ENCODE measurements at regions not wholly inside any gene's neighbourhood (a gene's known extent, or its start where the extent isn't known, plus 50 kb on each side); places are given as distances from the start of the nearest gene placed in this dataset.
"Not testable (repeated sequence)": the region's sequence is repeated elsewhere in the genome, so short reads cannot be mapped to it uniquely, and the experiment has no call there.

- TF ChIP-seq, protein P1, sequence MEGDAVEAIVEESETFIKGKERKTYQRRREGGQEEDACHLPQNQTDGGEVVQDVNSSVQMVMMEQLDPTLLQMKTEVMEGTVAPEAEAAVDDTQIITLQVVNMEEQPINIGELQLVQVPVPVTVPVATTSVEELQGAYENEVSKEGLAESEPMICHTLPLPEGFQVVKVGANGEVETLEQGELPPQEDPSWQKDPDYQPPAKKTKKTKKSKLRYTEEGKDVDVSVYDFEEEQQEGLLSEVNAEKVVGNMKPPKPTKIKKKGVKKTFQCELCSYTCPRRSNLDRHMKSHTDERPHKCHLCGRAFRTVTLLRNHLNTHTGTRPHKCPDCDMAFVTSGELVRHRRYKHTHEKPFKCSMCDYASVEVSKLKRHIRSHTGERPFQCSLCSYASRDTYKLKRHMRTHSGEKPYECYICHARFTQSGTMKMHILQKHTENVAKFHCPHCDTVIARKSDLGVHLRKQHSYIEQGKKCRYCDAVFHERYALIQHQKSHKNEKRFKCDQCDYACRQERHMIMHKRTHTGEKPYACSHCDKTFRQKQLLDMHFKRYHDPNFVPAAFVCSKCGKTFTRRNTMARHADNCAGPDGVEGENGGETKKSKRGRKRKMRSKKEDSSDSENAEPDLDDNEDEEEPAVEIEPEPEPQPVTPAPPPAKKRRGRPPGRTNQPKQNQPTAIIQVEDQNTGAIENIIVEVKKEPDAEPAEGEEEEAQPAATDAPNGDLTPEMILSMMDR (IDR thresholded peaks at IDR 0.05; ENCODE audit: control extremely low read depth, extremely low read depth, low read depth, missing control alignments), result no peak
- no peak for DNase-seq (ENCODE audit: extremely low spot score)
- ChIA-PET POLR2A (no interaction called here), CTCF (interaction anchor here (1.3 kb wide), 1 partner anchor 27 kb away, joined by 3 read pairs; no protein-coding TSS in a partner anchor)
These were observed 558.4 kb upstream of the ST8SIA4 start for GRCh38 chr5:101461455-101461854.

- TF ChIP-seq, protein P1 (IDR thresholded peaks at IDR 0.05; ENCODE audit: control extremely low read depth, extremely low read depth, low read depth, missing control alignments), result no peak
- CTCF ChIA-PET, result interaction anchor here (1.5 kb wide), 1 partner anchor 15 kb away, joined by 4 read pairs; no protein-coding TSS in a partner anchor
- POLR2A ChIA-PET, result no interaction called here
- DNase-seq (ENCODE audit: extremely low spot score), result no peak
These were observed 555.5 kb upstream of the ST8SIA4 start for GRCh38 chr5:101458587-101458986.

DNA sequence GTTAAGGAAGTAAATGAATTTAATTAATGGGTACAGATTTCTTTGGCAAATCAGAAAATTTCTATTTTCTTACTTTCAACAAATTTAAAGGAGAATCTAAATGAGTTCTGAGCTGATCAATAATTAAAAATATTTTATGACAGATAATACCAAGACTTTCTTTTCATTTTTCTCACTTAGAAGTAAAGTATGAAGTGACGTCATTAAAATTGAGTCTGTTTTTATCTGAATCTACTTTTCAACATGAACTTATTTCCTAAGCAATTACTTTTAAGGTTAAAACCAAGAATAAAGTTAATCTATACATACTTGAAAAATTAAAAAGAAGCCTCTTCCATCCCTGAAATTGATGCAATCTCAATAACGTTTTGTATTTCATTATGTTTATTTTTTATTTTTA is 552.8 kb upstream of the ST8SIA4 start:
- POLR2A ChIA-PET, result no interaction called here
- CTCF ChIA-PET, result no interaction called here
- TF ChIP-seq, protein P1 (IDR thresholded peaks at IDR 0.05; ENCODE audit: control extremely low read depth, extremely low read depth, low read depth, missing control alignments), result no peak
- no peak for DNase-seq (ENCODE audit: extremely low spot score)

GRCh38 chr5:101455048-101455447 is 552.0 kb upstream of the ST8SIA4 start:
- ChIA-PET CTCF (interaction anchor here (1.2 kb wide), 1 partner anchor 18 kb away, joined by 3 read pairs; no protein-coding TSS in a partner anchor), POLR2A (no interaction called here)
- DNase-seq (ENCODE audit: extremely low spot score), result no peak
- TF ChIP-seq, protein P1 (IDR thresholded peaks at IDR 0.05; ENCODE audit: control extremely low read depth, extremely low read depth, low read depth, missing control alignments), result no peak

DNA sequence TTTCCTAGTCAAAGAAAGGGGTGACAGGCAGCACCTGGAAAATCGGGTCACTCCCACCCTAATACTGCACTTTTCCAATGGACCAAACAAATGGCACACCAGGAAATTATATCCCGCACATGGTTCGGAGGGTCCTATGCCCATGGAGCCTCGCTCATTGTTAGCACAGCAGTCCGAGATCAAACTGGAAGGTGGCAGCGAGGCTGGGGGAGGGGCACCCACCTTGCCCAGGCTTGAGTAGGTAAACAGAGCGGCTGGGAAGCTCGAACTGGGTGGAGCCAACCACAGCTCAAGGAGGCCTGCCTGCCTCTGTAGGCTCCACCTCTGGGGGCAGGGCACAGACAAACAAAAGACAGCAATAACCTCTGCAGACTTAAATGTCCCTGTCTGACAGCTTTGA is 539.2 kb upstream of the ST8SIA4 start:
- DNase-seq (ENCODE audit: extremely low spot score); POLR2A ChIA-PET; CTCF ChIA-PET: not testable (repeated sequence)

GRCh38 chr5:101440173-101440572 is 537.1 kb upstream of the ST8SIA4 start:
- TF ChIP-seq, protein P1 (IDR thresholded peaks at IDR 0.05; ENCODE audit: control extremely low read depth, extremely low read depth, low read depth, missing control alignments), result no peak
- no peak for DNase-seq (ENCODE audit: extremely low spot score)
- POLR2A ChIA-PET, result no interaction called here
- CTCF ChIA-PET, result no interaction called here

GRCh38 chr5:101437351-101437750 is 534.3 kb upstream of the ST8SIA4 start:
- ChIA-PET CTCF (interaction anchor here (1.4 kb wide), 1 partner anchor 17 kb away, joined by 3 read pairs; no protein-coding TSS in a partner anchor), POLR2A (no interaction called here)
- DNase-seq (ENCODE audit: extremely low spot score), result no peak
- TF ChIP-seq, protein P1 (IDR thresholded peaks at IDR 0.05; ENCODE audit: control extremely low read depth, extremely low read depth, low read depth, missing control alignments), result no peak
